K562 (cell line): ENCODE measurements at regions not wholly inside any gene's neighbourhood (a gene's known extent, or its start where the extent isn't known, plus 50 kb on each side); places are given as distances from the start of the nearest gene placed in this dataset.

ENCODE experiments used
- ATAC-seq: fragments of 200-7000 bp; cut with Tn5 transposase; 3 replicates; pipeline ENCODE4 v1.9.1; 2020; ENCODE audit warnings: moderate library complexity
- BruUV-seq: library from RNA; stranded (reverse); fragments of 400-500 nt; replicated peaks from 2 replicates; lab custom pipeline; 2021; lab: Mats Ljungman, UMichigan
- CTCF ChIA-PET: fragments of 300-600 bp; formaldehyde crosslinking; extraction: SDS; loops from one replicate; lab custom pipeline; 2021; ENCODE audit warnings: low intra/inter-chr PET ratio; lab: Yijun Ruan, JAX
- POLR2A ChIA-PET: fragments of 300-600, 350-650 bp; sonication (Branson Sonifier 250); formaldehyde crosslinking; extraction: SDS; loops from one replicate; lab custom pipeline; 2021; ENCODE audit warnings: antibody characterized with exemption, inconsistent platforms; lab: Yijun Ruan, JAX
- DNase-seq, 4 experiments: peaks; one replicate each; pipeline versions ENCODE4 v3.0.0 to v3.0.0-alpha.2; 2011 to 2018; ENCODE audit warnings: low spot score in 3 of 4, mixed read lengths in 3 of 4; ENCODE audit errors: extremely low read depth in 1 of 4
- FAIRE-seq: peaks from 2 replicates; lab custom pipeline; 2011; peaks lifted over from hg19 to GRCh38; lab: Jason Lieb, UNC
- H2AFZ ChIP-seq: 2 replicates; pipeline ENCODE4 v1.6.0; 2011; ENCODE audit warnings: low read depth, low read length, control low read depth, inconsistent platforms
- H3K27ac ChIP-seq: fragments of 200-600 bp; 3 replicates; pipeline ENCODE4 v1.8.0; 2011; ENCODE audit warnings: low read depth, mild to moderate bottlenecking, control low read depth, inconsistent platforms, low read length, moderate library complexity, mixed read lengths; ENCODE audit errors: extremely low read depth
- H3K27me3 ChIP-seq, 2 experiments: fragments of 300-600 bp in 1 of 2; 2 replicates in 1 of 2; 3 replicates in 1 of 2; pipeline versions ENCODE4 v1.6.0 to v1.8.0; 2011; ENCODE audit warnings: inconsistent platforms in 2 of 2, low read length in 2 of 2, mild to moderate bottlenecking in 1 of 2, mixed read lengths in 1 of 2, moderate library complexity in 1 of 2; ENCODE audit not compliant: control insufficient read depth in 2 of 2, insufficient read depth in 2 of 2
- H3K36me3 ChIP-seq: fragments of 300-600 bp; 3 replicates; pipeline ENCODE4 v1.8.0; 2011; ENCODE audit warnings: mild to moderate bottlenecking, low read length, inconsistent platforms; ENCODE audit not compliant: control insufficient read depth, insufficient read depth
- H3K4me1 ChIP-seq, 2 experiments: fragments of 200-600 bp in 1 of 2; replicated peaks in 1 of 2; 2 replicates in 1 of 2; 3 replicates in 1 of 2; pipeline versions ENCODE4 v1.5.1 to v1.8.0; 2011; ENCODE audit warnings: inconsistent platforms in 2 of 2, low read length in 2 of 2, mild to moderate bottlenecking in 1 of 2, mixed read lengths in 1 of 2, moderate library complexity in 1 of 2; ENCODE audit not compliant: control insufficient read depth in 2 of 2, insufficient read depth in 2 of 2
- H3K4me2 ChIP-seq: 2 replicates; pipeline ENCODE4 v1.6.1; 2011; ENCODE audit warnings: low read length, control low read depth, inconsistent platforms, mixed read lengths; ENCODE audit not compliant: insufficient read depth
- H3K4me3 ChIP-seq: fragments of 200-600 bp; sonication (generic), shearing (Covaris generic); 2 replicates; pipeline ENCODE4 v1.5.1; 2016; ENCODE audit warnings: control low read depth, inconsistent platforms
- H3K79me2 ChIP-seq: fragments of 200-600 bp; 3 replicates; pipeline ENCODE4 v1.8.0; 2011; ENCODE audit warnings: low read length, inconsistent platforms; ENCODE audit not compliant: control insufficient read depth, insufficient read depth
- H3K9ac ChIP-seq, 2 experiments: 2 replicates each; pipeline versions ENCODE4 v1.6.0 to v1.6.1; 2011; ENCODE audit warnings: low read depth in 2 of 2, low read length in 2 of 2, control low read depth in 1 of 2, inconsistent platforms in 1 of 2, mild to moderate bottlenecking in 1 of 2, mixed read lengths in 1 of 2; ENCODE audit not compliant: insufficient read depth in 1 of 2
- H3K9me1 ChIP-seq: one replicate; pipeline ENCODE4 v1.6.0; 2011; ENCODE audit warnings: inconsistent platforms, mild to moderate bottlenecking, low read length, moderate library complexity; ENCODE audit not compliant: control insufficient read depth, insufficient read depth
- H3K9me3 ChIP-seq: replicated peaks from 2 replicates; pipeline ENCODE4 v1.5.1; 2011; ENCODE audit warnings: low read depth, low read length, inconsistent platforms; ENCODE audit not compliant: control insufficient read depth, insufficient read depth
- H4K20me1 ChIP-seq: replicated peaks from 2 replicates; pipeline ENCODE4 v1.6.1; 2011; ENCODE audit warnings: low read length, inconsistent platforms, mixed read lengths; ENCODE audit not compliant: control insufficient read depth, insufficient read depth
- BHLHE40 ChIP-seq: IDR thresholded peaks from 2 replicates; pipeline ENCODE4 v1.6.1; 2011; ENCODE audit warnings: low read length, improper control_type of control experiment
- CBFB ChIP-seq: sonication (generic); formaldehyde crosslinking; IDR thresholded peaks from 2 replicates; pipeline ENCODE4 v1.4.0; 2020; ENCODE audit warnings: mild to moderate bottlenecking, missing genetic modification reagents
- CREM ChIP-seq: IDR thresholded peaks from 2 replicates; pipeline ENCODE4 v1.6.1; 2014; ENCODE audit warnings: antibody characterized with exemption, low read depth
- HDAC3 ChIP-seq: fragments of 450-650 bp; IDR thresholded peaks from 2 replicates; pipeline ENCODE4 v1.6.1; 2018; ENCODE audit warnings: borderline replicate concordance, mild to moderate bottlenecking, moderate library complexity; ENCODE audit not compliant: partially characterized antibody
- HMG20A ChIP-seq: fragments of 450-650 bp; formaldehyde crosslinking; conservative IDR thresholded peaks from 2 replicates; pipeline ENCODE4 v1.4.0; 2020; ENCODE audit warnings: mild to moderate bottlenecking, mixed read lengths
- HNRNPK ChIP-seq: fragments of 200-400 bp; formaldehyde crosslinking; IDR thresholded peaks from one replicate; pipeline ENCODE4 v1.6.1; 2018; ENCODE audit warnings: mild to moderate bottlenecking, low read depth, low read length; ENCODE audit not compliant: poor library complexity, severe bottlenecking
- KLF6 ChIP-seq: fragments of 250-450 bp; sonication (Bioruptor Pico); IDR thresholded peaks from 2 replicates; pipeline ENCODE4 v1.4.0; 2020; ENCODE audit warnings: mild to moderate bottlenecking, moderate library complexity, borderline replicate concordance
- MECOM ChIP-seq: fragments of 250-450 bp; sonication (Bioruptor Pico); IDR thresholded peaks from 2 replicates; pipeline ENCODE4 v1.8.0; 2022; ENCODE audit warnings: inconsistent platforms
- MYNN ChIP-seq, 2 experiments: sonication (generic); formaldehyde crosslinking in 1 of 2; IDR thresholded peaks; 2 replicates each; pipeline versions ENCODE4 v1.5.0 to v1.6.1; 2016 to 2020; ENCODE audit warnings: antibody characterized with exemption in 1 of 2, missing genetic modification reagents in 1 of 2
- NBN ChIP-seq: fragments of 450-650 bp; IDR thresholded peaks from 2 replicates; pipeline ENCODE4 v1.6.1; 2016; ENCODE audit warnings: low read depth, mild to moderate bottlenecking
- NFXL1 ChIP-seq: fragments of 450-650 bp; formaldehyde crosslinking; IDR thresholded peaks from 2 replicates; pipeline ENCODE4 v1.4.0; 2021; ENCODE audit warnings: mild to moderate bottlenecking
- NR2C1 ChIP-seq, 2 experiments: fragments of 450-650 bp; IDR thresholded peaks; 2 replicates each; pipeline ENCODE4 v1.6.1; 2017; ENCODE audit warnings: mild to moderate bottlenecking in 2 of 2, antibody characterized with exemption in 1 of 2, inconsistent platforms in 1 of 2, missing compliant biosample characterization in 1 of 2, missing genetic modification characterization in 1 of 2
- SRSF9 ChIP-seq: fragments of 200-400 bp; formaldehyde crosslinking; IDR thresholded peaks from 2 replicates; pipeline ENCODE4 v1.6.1; 2017; ENCODE audit warnings: low read depth, low read length, borderline replicate concordance
- TOE1 ChIP-seq, 2 experiments: fragments of 450-650 bp in 1 of 2; sonication (generic) in 1 of 2; formaldehyde crosslinking in 1 of 2; IDR thresholded peaks; 2 replicates each; pipeline versions ENCODE4 v1.7.1 to v1.8.0; 2016 to 2022; ENCODE audit warnings: borderline replicate concordance in 2 of 2, mild to moderate bottlenecking in 2 of 2, antibody characterized with exemption in 1 of 2, inconsistent platforms in 1 of 2, low read depth in 1 of 2, missing genetic modification reagents in 1 of 2, moderate library complexity in 1 of 2
- XRCC5 ChIP-seq: fragments of 200-400 bp; formaldehyde crosslinking; IDR thresholded peaks from 2 replicates; pipeline ENCODE4 v1.6.1; 2017; ENCODE audit warnings: low read depth, mild to moderate bottlenecking, low read length
- ZBTB8A ChIP-seq: fragments of 450-650 bp; IDR thresholded peaks from 2 replicates; pipeline ENCODE4 v1.6.1; 2018; ENCODE audit warnings: mild to moderate bottlenecking, moderate library complexity; ENCODE audit not compliant: partially characterized antibody
- ZNF133 ChIP-seq: fragments of 250-450 bp; sonication (Bioruptor Pico); IDR thresholded peaks from 2 replicates; pipeline ENCODE4 v1.4.0; 2020; ENCODE audit warnings: mild to moderate bottlenecking
- in situ Hi-C: fragments of 300-500 bp; cut with MboI; formaldehyde crosslinking; loops from 4 replicates; pipeline ENCODE4 v1.15.0; 2018; ENCODE audit warnings: inconsistent platforms, mixed read lengths
- intact Hi-C: fragments of 100-400 bp; cut with micrococcal nuclease; formaldehyde crosslinking; loops from 2 replicates; pipeline ENCODE4 v1.14.2; 2022
- TF ChIP-seq, protein P1 (sequence below): sonication (generic); formaldehyde crosslinking; IDR thresholded peaks from 2 replicates; pipeline ENCODE4 v1.8.0; 2022; ENCODE audit warnings: mild to moderate bottlenecking, missing genetic modification reagents
- TF ChIP-seq, protein P2 (sequence below): fragments of 450-650 bp; IDR thresholded peaks from 2 replicates; pipeline ENCODE4 v1.6.1; 2018; ENCODE audit warnings: mild to moderate bottlenecking, low read depth; ENCODE audit not compliant: partially characterized antibody

DNA sequence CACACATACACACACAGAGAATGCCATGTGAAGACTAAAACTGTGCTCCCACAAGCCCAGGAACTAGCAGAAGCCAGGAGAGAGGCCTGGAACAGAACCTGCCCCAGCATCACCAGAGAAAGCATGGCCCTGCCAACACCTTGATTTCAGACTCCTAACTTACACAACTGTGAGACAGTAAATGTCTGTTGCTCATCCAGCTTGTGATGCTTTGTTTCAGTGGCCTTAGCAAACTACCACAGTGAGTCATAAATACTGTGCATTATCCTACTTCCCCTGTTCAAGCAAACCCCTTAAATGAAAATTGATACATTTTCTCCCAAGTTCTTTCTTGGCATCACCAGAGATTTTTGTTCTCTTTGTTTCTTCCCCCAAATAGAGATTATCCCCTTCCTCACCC is 1539.4 kb upstream of the TENM4 start:
- in situ Hi-C loops, result no loop called here
- no peak for FAIRE-seq

More for the DNA sequence above, 1539.4 kb upstream of the TENM4 start:
- DNase-seq (no peak), ATAC-seq (no peak)
- Histone ChIP-seq H3K4me2 (no peak overlapping the region), H3K27ac (no peak overlapping the region), H3K27me3 (no peaks in the 10 kb centered on the region), H3K9ac (no peak overlapping the region), H3K9me3 (no peaks in the 10 kb centered on the region), H3K79me2 (no peaks in the 10 kb centered on the region), H3K4me3 (no peak overlapping the region), H4K20me1 (no peaks in the 10 kb centered on the region), H3K9me1 (no peaks in the 10 kb centered on the region), H2AFZ (no peak overlapping the region), H3K4me1 (no peaks in the 10 kb centered on the region), H3K36me3 (no peaks in the 10 kb centered on the region)
- intact Hi-C loops, result no loop called here
- TF ChIP-seq MECOM (CRISPR knock-in tag), result no peak
- no peak for TF ChIP-seq KLF6 (CRISPR knock-in tag)
- TF ChIP-seq CBFB, result no peak
- no peak for TF ChIP-seq SRSF9
- TF ChIP-seq XRCC5, result no peak
- TF ChIP-seq, protein P1, sequence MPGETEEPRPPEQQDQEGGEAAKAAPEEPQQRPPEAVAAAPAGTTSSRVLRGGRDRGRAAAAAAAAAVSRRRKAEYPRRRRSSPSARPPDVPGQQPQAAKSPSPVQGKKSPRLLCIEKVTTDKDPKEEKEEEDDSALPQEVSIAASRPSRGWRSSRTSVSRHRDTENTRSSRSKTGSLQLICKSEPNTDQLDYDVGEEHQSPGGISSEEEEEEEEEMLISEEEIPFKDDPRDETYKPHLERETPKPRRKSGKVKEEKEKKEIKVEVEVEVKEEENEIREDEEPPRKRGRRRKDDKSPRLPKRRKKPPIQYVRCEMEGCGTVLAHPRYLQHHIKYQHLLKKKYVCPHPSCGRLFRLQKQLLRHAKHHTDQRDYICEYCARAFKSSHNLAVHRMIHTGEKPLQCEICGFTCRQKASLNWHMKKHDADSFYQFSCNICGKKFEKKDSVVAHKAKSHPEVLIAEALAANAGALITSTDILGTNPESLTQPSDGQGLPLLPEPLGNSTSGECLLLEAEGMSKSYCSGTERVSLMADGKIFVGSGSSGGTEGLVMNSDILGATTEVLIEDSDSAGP (CRISPR knock-in tag), result no peak
- no peak for TF ChIP-seq NR2C1 (IDR thresholded peaks at IDR 0.05)
- TF ChIP-seq NR2C1 (tag; IDR thresholded peaks at IDR 0.05), result no peak
- TF ChIP-seq, protein P2, sequence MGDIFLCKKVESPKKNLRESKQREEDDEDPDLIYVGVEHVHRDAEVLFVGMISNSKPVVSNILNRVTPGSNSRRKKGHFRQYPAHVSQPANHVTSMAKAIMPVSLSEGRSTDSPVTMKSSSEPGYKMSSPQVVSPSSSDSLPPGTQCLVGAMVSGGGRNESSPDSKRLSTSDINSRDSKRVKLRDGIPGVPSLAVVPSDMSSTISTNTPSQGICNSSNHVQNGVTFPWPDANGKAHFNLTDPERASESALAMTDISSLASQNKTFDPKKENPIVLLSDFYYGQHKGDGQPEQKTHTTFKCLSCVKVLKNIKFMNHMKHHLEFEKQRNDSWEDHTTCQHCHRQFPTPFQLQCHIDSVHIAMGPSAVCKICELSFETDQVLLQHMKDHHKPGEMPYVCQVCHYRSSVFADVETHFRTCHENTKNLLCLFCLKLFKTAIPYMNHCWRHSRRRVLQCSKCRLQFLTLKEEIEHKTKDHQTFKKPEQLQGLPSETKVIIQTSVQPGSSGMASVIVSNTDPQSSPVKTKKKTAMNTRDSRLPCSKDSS, result no peak
- no peak for TF ChIP-seq TOE1 (IDR thresholded peaks at IDR 0.05; ENCODE audit: borderline replicate concordance)
- no peak for TF ChIP-seq TOE1 (CRISPR knock-in tag; IDR thresholded peaks at IDR 0.05; ENCODE audit: borderline replicate concordance, low read depth)
- TF ChIP-seq ZBTB8A, result no peak
- TF ChIP-seq BHLHE40, result no peak
- no peak for TF ChIP-seq HDAC3
- TF ChIP-seq HNRNPK, result no peak
- TF ChIP-seq NFXL1 (CRISPR knock-in tag), result no peak
- no peak for TF ChIP-seq ZNF133 (CRISPR knock-in tag)
- TF ChIP-seq MYNN (IDR thresholded peaks at IDR 0.05), result no peak
- no peak for TF ChIP-seq MYNN (CRISPR knock-in tag; IDR thresholded peaks at IDR 0.05)
- TF ChIP-seq NBN, result no peak
- TF ChIP-seq HMG20A (CRISPR knock-in tag), result no peak
- no peak for TF ChIP-seq CREM
- ChIA-PET POLR2A (no interaction called here), CTCF (no interaction called here)
- BruUV-seq, result no TSS peak
